ENCODE measurements at regions not wholly inside any gene's neighbourhood (a gene's known extent, or its start where the extent isn't known, plus 50 kb on each side); places are given as distances from the start of the nearest gene placed in this dataset.

- TF ChIP-seq CTCF (IDR thresholded peaks at IDR 0.05) = no peak
- TF ChIP-seq USF1 (IDR thresholded peaks at IDR 0.05; ENCODE audit: borderline replicate concordance, low read depth) = no peak
- no peak for TF ChIP-seq REST (IDR thresholded peaks at IDR 0.05; ENCODE audit: low read depth, low read length)
- no peak for TF ChIP-seq EZH2phosphoT487 (IDR thresholded peaks at IDR 0.05; ENCODE audit: borderline replicate concordance, low read depth)
- TF ChIP-seq PBX3 (IDR thresholded peaks at IDR 0.05) = no peak
- no peak for TF ChIP-seq GABPA (IDR thresholded peaks at IDR 0.05; ENCODE audit: low read depth)
- TF ChIP-seq POLR2AphosphoS5 (IDR thresholded peaks at IDR 0.05; ENCODE audit: low read depth, low read length) = no peak
- no peak for TF ChIP-seq RCOR1 (IDR thresholded peaks at IDR 0.05; ENCODE audit: low read length)
- TF ChIP-seq JUND (IDR thresholded peaks at IDR 0.05) = no peak; the same call in 1 of the 2 replicates
- no peak for TF ChIP-seq ELF1 (IDR thresholded peaks at IDR 0.05)
- TF ChIP-seq MAX (IDR thresholded peaks at IDR 0.05; ENCODE audit: low read depth) = no peak
- TF ChIP-seq CHD2 (IDR thresholded peaks at IDR 0.05; ENCODE audit: low read length, partially characterized antibody) = no peak
These were observed 136.7 kb upstream of the ETV3 start for GRCh38 chr1:157274698-157275534.

Data from SK-N-SH (cell line).